AG04449 (cell line): ENCODE measurements at regions not wholly inside any gene's neighbourhood (a gene's known extent, or its start where the extent isn't known, plus 50 kb on each side); places are given as distances from the start of the nearest gene placed in this dataset.
"Not testable (repeated sequence)": the region's sequence is repeated elsewhere in the genome, so short reads cannot be mapped to it uniquely, and the experiment has no call there.

Experiments
- CTCF ChIA-PET: fragments of 350-600 bp; formaldehyde crosslinking; extraction: SDS; loops from one replicate; lab custom pipeline; 2021; ENCODE audit warnings: antibody characterized with exemption; lab: Yijun Ruan, JAX
- POLR2A ChIA-PET: fragments of 400-600, 350-600 bp; formaldehyde crosslinking; extraction: SDS; loops from one replicate; lab custom pipeline; 2020; ENCODE audit warnings: antibody characterized with exemption, inconsistent platforms; lab: Yijun Ruan, JAX
- DNase-seq: peaks from one replicate; pipeline ENCODE4 v3.0.0-alpha.2; 2010; ENCODE audit warnings: low read depth, low spot score
- H3K4me3 ChIP-seq: 2 replicates; pipeline ENCODE4 v1.5.1; 2011; ENCODE audit warnings: low read depth, mild to moderate bottlenecking, control low read depth, low read length
- CTCF ChIP-seq: IDR thresholded peaks from one replicate; pipeline ENCODE4 v1.5.1; 2011; ENCODE audit warnings: mild to moderate bottlenecking, moderate library complexity, low read length, control low read depth, inconsistent platforms; ENCODE audit not compliant: insufficient read depth; ENCODE audit errors: missing control alignments

DNA sequence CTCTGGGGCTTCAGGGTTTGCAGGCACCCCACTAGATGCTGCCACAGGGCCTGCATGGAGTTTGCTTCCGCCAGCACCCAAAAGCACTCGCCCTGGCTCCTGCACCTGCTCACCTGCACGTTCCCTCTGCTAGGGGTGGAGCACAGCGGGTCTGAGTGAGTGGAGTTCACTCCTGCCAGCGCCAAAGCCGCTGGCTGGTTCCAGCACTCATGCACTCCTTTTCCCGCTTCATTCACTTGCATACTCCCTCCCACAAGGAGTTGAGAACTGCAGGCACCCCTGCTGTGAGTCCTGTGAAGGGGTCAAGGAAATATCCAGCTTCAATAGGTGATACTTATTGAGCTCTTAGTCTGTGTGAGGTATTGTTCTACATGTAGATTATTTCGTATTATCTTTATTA, 537.5 kb downstream of the NR2F2 start:
- no peak for TF ChIP-seq CTCF
- ChIA-PET POLR2A (no interaction called here), CTCF (no interaction called here)
- no peak for DNase-seq
- no peak overlapping the region for H3K4me3 ChIP-seq

DNA sequence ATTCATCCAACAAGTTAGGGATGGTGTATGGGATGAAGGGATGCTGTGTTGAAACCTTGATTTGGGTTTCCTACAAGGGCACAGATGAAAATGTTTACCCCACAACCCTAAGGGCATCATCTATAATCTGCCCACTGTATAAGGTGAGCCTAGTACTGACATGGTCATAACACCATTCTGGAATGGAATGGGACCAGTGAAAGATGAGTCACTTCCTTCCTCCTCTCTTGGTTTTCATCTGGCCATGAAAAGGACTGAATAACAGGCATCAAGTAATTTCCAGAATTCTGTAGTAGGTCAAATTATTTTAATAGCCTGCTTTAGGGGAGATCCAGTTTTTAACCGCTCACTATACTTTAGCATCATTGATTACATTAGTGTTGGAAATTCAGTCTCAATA, 538.6 kb downstream of the NR2F2 start:
- CTCF ChIA-PET: no interaction called here
- POLR2A ChIA-PET: no interaction called here
- no peak for DNase-seq
- no peak for TF ChIP-seq CTCF
- no peak overlapping the region for H3K4me3 ChIP-seq

DNA sequence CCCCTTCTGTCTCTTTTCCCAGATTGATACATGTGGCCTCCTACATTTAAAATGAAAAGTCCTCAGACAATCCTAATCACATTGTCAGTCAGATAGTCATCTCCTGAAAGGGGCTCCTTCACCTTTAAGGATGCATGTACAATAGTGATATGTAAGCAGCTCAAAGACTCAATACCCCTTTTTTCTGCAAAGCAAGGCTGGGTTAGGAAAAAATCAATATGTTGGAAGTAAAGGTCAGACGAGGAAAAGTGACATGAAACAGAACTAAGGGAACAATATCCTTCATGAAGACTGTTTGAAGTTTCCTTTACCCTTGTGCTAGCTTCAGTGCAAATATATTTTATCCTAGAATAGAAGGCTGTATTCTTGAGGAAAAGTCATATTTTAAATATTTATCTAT, 539.3 kb downstream of the NR2F2 start:
- ChIA-PET POLR2A (no interaction called here), CTCF (no interaction called here)
- DNase-seq: no peak
- TF ChIP-seq CTCF: no peak
- H3K4me3 ChIP-seq: no peak overlapping the region

DNA sequence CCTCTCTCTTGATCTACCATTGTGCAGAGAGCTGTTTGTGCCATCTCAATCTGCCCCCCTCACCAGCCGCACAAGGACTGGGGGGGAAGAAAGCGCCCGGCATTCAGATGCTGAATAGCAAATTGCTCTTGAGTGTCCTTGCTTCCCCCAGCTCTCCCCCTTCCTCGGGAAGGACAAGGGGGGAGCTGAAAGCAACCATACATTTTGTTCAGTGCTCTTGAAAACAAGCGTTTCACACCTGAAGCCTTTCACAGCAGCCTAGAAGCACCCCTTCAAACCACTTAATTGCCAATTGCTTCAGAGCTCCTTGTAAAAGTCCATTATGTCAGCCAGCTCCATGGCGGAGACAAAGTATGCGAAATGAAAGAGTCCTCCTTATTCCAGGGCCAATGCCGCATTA, 540.1 kb downstream of the NR2F2 start:
- POLR2A ChIA-PET: no interaction called here
- CTCF ChIA-PET: no interaction called here

DNA sequence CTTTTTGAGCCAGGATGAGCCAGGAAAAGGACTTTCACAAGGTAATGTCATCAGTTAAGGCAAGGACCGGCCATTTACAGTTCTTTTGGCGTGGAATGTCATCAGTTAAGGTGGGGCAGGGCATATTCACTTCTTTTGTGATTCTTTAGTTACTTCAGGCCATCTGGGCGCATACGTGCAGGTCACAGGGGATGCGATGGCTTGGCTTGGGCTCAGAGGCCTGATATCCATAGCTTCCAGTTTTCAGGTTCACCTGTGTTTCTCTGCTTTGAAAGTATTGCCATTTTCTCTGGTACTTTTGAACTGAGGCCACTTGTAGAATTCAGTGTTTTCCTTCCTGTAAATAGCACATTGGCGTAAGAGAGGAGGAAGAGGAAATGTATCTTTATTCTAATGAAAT, 546.9 kb downstream of the NR2F2 start:
- POLR2A ChIA-PET: not testable (repeated sequence)

More for the DNA sequence above, 540.1 kb downstream of the NR2F2 start:
- no peak for DNase-seq
- no peak for TF ChIP-seq CTCF
- no peak overlapping the region for H3K4me3 ChIP-seq

DNA sequence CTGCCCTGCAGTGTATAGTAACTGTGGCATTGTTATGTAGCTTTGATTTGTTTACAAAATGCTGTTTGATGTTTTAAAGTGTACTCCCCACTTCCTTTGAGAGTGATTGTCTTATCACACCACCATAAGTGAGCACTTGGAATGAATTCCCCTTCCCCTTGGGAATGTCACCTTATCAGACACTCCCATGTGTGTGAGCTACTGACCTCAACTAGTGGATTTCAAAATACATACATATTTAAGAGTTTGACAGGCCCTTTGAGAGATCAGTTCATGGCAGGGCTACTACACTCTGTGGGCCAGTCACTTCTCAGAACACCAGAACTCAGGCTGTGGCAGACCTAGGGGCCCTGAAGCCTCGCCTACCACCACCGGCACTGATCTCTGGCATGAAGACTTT, 547.6 kb downstream of the NR2F2 start:
- ChIA-PET POLR2A (no interaction called here), CTCF (no interaction called here)
- no peak overlapping the region for H3K4me3 ChIP-seq
- DNase-seq: no peak
- no peak for TF ChIP-seq CTCF

More for the DNA sequence above, 546.9 kb downstream of the NR2F2 start:
- DNase-seq, H3K4me3 ChIP-seq, CTCF ChIA-PET: not testable (repeated sequence)

DNA sequence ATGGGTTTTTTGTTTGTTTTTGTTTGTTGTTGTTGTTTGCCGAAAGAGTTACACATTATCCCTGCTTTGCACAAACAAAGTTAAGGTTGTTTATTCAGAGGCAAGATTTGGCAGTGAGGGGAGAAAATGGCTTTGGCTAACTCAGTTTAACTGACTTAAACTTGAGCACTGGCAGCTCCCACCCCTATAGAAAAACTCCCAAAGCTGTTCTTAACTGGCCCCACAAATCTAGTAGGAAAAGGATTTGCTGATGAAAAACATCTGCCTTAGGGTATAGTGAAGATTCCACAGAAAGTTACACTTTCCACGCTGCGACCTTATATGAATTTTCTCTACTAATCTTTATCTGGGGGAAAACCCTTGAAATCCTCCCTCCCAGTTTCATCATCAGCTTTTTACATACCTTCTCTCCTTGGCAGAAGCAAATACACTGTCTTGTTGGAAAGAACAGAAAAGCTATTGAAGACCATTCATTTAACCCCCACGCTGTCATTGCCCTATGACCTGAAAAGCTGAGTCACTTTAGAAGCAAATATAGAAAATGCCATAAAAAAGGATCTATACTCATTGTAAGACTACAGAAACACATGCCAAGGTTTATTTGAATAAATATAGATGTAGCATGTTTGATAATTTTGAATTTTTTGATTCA, 551.7 kb downstream of the NR2F2 start:
- no peak for DNase-seq
- TF ChIP-seq CTCF: no peak
- CTCF ChIA-PET: no interaction called here
- no peak overlapping the region for H3K4me3 ChIP-seq
- POLR2A ChIA-PET: no interaction called here
